Activated CD4-positive, alpha-beta T cell treated with anti-CD3 and anti-CD28 coated beads, Interleukin-2, amount 50 U/mL, for 16 hours (primary cell): ENCODE measurements at regions not wholly inside any gene's neighbourhood (a gene's known extent, or its start where the extent isn't known, plus 50 kb on each side); places are given as distances from the start of the nearest gene placed in this dataset.

Experiments used
- DNase-seq: peaks from one replicate; pipeline ENCODE4 v3.0.0-alpha.2; 2020

DNA sequence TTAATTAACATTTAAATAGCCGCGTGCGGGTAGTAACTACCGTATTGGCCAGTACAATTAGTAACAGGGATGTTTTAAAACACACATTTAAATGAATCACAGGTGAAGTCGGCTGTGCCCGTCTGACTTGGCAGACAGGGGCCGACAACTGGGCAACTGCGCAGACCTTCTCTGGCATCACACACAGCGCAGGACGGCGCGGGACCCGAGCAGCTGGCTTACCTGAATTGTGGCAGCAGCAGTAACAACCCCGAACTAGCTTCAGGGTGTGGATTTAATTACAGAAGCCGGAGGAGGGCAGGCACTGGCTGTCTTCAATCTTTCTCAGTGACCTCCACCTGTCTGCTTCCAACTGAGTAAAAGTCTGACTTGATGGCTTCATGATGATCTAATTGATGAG lies 91.7 kb downstream of the DACT2 start:
- no peak for DNase-seq

DNA sequence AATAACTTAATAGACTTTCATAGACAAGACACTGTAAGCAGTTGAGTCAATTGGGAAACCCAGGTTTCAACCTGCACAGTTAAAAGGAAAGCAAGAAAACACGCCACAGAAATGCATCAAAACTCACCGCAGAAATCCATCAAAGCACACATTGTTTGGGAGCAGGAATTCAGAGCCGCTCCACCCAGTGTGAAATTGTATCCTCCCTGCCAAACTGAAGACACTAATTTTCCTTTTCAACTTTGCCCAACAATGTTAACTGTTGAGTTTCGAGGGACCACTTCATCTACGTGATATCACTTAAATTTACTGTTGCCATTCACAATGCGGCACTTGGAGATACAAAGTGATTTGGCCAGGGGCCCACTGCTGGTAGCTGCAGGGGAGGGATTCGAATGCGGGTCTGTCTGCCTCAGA lies 92.7 kb downstream of the DACT2 start:
- no peak for DNase-seq

DNA sequence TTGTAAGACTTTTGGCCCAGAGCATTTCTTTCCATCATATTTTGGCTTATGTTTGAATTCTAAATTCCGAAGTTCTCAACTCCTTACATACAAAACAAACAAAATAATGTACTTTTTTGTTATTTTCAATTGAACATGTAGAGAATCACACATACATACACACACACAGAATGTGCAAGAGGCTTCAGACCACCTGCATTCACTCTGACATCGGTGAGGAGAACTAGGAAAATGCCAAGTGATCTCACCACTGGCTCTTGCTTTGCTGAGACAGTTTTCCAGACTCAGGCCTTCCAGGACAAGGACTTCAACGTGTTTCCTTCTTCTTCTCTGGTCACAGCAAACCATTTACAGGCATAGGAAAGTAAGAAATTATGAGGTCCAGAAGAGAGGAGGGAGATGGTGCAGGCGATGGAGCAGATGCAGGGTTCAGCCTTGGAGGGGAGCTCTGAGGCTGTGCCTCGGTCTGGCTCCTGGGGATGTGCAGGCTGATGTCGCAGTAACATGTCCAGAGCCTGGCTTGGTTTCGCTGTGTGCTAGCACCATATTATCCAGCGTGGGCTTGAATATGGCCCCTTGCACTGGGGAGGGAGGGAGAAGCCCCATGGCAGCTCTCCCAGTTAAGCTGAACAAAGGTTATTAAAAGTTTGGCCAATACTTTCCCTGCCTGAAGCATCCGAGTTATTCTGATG lies 93.4 kb downstream of the DACT2 start:
- no peak for DNase-seq

DNA sequence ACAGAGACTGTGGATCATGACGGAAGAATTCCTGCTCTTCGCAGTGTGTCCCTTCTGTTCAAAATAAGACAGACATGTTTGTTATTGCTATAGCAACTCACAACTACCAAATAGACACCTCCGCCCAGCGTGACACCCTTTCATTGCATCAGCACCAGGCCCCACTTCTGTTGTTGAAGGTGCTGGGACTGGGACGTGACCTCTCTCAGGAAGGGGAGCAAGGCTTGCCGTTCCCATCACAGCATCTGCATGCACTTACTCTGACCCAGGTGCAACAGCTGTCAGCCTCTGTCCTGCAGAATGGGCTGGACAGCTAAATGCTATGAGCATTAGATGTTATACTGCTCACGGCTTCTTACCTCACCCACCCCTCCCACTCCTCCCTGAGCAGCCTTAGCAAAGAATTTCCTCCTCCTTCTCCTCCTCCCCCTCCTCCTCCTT lies 94.1 kb downstream of the DACT2 start:
- DNase-seq = no peak

DNA sequence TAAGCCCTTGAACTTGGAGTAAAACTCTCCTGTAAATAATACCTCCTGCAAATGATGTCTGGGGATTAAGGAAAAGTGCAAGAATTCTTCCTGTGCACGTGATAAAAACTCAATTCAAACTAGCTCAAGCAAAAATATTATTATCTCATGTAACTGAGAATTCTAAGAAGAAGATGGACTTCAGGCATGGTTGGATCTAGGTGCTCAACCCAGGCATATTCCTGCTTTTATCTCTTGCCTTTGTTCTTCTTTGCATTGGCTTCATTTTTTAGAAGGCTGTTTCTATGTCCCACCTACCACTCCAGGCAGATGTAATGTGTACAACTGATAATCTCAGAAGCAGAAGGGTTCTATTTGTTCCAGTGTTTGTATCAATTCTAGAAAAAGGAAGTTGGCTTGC lies 95.8 kb downstream of the DACT2 start:
- DNase-seq = no peak

DNA sequence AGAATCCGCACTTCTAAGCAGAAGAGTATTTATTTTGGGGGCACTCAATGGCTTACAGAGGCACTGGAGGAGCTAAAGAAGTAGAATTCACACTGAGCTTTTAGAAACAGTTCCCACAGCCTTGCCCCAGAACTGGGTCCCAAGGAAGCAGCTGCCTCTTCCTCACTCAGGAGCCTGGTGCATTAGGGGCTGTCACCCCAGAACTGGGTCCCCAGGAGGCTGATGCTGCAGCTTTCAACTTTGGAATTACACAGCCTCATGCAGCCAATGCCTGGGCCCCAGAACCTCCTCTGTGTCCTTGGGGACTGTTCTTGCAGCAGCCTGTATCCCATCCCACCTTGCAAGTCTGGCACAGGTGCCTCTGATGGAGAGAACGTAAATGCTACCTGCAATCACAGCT lies 96.4 kb downstream of the DACT2 start:
- DNase-seq = no peak

DNA sequence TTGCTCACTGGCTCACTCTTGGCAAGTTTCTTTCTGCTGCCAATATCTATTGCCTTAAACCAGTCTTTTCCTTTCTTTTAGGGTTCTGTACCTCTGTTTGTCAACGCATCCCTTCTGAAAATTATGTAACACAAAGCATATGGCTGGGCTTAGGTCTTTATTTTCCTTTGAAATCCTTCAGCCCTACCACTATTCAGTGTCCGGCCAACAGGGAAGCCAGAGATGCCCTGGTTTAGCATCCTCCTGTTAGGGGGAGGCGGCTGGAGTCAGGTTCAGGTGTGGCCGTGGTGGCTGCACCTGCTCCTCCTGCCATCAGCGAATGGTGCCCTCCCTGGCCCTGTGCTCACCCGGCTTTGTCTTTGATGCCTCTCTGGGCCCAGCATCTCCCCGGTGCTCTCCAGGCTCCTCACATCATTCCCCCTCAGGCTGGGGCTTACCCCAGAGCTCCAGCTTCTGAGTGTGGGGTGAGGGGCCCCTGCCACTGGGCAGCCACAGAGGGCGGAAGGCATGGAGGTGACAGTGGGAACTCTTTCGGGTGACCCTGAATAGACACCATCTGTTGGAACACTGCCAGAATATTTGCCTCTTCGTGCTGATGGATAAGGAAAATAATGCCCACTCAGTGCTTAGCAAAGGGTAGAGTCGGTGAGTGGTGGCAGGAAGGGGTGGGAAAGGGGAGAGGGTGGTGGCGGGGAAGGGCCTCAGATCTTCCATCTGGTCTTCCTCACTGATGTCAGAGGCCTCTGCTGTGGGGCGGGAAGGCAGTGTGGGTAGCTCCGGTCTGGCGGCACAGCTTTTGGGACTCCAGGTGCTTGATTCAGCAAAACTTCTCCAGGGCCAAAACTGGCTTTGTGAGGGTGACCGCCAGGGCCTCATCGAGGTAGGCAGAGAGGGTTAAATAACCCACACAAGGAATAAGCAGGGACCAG lies 97.2 kb downstream of the DACT2 start:
- DNase-seq = no peak

DNA sequence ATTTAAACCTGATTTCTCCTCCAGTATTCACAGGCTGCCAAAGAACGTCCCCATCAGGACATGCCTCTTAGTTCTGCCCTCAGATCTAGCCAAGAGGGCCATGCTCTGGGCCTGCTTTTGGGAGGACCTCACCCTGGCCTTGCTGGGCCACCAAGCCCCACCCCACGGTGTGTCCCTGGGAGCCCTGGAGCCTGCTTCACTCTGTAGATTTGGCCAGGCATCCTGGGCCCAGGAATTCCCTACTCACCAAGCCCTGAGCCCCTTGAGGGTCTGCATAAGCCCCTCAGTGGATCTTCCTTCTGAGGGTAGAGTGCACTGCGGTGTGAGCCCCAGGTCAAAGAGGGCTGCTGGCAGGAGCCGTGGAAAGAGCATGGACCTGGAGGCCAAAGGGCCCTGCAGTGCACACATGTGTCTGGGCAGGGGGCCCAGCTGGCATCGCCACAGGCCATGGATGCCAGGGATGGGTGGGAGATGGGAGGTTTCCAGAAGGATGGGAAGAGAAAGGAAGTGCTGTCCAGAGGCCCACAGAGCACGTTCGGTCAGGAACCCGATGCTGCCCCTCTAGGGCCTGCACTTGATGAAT lies 98.0 kb downstream of the DACT2 start:
- DNase-seq = no peak

DNA sequence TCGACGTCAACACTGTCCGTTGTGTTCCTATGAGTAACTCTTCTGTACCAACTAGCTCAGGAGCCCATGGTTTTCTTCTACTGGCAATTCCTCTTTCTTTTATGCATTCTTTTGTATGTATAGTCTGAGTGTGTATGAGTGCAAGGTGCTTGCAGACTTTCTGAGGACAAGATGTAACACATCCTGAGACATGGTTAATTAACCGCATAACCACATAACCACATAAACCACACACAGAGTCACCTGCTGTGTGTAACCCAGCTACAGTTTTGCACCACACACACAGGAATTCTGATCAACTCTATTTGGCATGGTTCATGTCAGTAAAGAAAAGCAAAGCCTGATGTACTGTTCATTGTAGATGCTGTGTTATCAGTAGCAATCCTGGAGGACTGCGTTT lies 98.6 kb downstream of the DACT2 start:
- DNase-seq = peak; percentile 17

DNA sequence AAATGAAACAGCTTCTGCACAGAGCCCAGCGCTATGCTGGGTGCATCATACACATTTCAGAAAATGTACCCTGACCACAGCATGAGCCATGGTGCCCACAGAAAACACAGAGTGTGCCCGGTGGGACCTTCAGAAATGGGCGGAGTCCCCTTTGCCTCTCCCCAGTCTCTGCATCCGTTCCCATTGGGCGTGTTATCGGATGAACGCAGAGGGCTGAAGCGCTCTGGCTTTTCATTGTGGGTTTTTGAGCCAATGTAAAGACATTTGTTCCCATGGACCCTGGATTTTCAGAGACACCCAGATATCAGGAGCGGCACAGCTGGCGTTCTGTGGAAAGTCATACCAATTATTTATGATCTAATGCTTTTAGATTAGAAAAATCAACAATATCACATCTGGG lies 99.8 kb downstream of the DACT2 start:
- no peak for DNase-seq

DNA sequence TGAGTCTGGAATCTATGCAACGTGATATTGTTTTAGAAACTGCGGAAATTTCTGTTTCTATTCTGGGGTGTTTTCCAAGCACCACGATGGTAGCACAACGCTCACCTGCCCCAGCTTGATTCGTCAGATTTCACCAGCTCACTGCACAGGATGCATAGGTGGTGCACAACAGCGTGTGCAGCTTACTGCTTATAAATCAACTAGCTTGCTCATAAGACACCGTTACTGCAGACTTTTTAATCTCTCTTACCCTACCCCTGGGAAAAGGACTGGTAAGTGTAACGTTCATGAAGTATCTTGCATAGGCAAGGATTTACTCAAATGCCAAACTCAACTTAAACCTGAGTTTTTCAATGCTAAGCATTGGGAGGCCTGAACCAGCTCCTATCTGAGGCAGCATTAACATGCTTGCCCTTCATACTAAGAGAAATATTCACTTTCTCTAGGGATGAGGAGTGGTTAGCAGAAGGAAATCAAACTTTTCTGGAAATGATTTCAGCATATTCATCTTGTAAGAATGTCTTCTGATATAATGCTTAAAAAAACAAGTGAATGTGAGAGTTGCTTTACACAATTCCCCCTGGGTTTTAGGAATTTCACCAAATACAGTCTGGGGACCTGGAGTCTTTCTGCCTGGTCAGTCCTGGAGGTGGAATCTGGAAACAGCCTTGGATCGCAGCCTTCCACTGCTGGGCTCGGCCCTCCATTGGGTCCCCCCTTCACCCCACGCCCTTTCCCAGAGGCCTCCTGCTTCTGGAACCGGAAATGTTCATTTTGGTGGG lies 100.6 kb downstream of the DACT2 start:
- DNase-seq = no peak

DNA sequence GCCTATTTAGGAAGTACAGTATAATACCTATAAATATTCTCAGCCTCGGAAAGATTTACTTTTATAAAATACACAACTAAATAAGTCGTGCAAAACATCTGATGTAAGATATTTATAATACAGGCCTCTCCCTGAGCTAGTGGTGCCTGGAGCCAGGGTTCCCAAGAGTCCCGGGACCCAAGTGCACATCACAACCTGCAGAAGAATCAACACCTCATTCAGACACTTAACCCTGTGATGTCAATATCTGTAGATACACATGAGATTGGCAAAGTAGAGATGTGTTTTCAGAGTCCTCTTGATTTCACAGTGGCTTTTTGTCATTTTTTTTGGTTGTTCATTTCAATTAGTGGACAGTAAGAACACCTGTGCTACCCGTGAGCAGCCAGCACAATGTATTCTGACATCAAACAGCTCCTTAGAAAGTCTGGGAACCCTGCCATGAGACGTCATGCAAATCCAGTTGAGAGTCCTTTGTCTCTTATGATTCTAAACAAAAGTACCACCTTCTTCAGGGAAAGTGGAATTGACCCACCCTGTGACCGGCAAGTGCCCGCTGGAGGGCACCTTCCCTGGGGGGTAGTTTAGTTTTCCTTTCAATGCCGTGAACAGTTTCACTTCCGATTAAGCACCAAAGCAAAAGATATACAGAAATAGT lies 101.6 kb downstream of the DACT2 start:
- DNase-seq = no peak

DNA sequence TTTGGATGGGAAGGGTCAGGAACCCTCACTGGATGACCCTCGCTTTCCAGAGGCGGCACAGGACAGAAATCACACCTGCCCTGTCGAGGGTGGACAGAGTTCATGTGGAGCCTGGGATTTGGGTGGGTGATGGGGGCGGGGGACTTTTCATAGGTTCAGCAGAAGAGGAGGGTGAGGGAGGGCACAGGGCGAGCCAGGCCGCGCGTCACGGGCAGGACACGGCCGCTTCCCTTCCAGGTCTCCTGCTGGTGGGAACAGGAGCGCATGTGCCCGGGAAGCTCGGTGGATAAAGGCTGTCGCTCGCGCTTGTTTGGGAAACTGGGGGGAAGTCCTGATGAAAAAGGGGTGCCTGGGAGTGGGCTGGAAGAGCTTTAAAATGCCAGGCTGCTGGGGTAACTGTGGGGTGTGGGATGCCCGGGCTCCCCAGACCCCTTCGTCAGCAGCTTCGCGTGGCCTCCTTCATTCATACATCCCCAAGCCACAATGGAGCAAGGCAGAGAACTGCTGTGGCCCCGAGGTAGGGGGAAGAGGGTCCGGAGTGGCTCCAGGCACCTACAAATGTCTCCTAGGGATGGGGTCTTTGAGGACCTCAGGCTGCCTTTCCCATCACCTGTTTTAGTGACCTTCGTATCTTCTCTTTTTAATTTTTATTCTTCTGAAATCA lies 102.2 kb downstream of the DACT2 start:
- DNase-seq = no peak

DNA sequence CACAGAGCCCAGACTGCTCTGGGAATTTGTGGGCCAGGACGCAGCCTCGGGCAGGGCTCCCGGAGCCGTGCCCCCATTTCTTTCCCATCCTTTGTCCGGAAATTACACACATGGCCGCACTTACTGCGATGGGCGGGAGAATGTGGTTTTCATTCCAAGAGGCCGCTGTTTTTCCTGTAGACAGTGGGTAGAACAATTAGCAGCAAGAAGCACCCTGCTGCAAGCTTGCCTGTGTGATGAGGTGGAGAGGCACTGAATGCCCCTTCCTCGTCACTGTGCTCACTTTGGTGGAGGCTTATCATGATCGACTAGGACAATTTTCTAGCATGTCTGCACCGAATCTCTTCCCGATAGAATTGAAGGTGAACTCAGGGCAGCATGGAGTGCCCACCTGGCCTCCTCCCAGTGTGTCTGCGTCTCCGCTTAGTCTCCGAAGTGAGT lies 102.8 kb downstream of the DACT2 start:
- no peak for DNase-seq

DNA sequence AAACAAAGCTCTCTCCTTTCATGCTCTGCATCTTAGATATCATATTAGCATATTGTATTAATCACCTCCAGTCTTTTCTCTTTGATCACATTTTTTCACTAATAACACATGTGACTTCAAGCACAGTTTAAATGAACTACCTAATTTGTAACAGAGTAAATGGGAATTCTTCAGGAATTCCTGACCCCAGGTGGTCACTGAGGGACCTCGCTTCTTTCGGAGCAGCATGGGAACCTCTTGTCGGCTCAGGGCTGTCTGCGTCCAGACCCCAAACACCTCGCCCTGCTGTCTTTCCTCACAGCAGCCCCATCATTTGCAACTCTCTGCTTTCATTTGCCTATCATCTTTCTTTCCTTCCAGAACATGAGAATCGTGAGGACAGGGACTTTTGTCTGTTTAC lies 103.5 kb downstream of the DACT2 start:
- no peak for DNase-seq

DNA sequence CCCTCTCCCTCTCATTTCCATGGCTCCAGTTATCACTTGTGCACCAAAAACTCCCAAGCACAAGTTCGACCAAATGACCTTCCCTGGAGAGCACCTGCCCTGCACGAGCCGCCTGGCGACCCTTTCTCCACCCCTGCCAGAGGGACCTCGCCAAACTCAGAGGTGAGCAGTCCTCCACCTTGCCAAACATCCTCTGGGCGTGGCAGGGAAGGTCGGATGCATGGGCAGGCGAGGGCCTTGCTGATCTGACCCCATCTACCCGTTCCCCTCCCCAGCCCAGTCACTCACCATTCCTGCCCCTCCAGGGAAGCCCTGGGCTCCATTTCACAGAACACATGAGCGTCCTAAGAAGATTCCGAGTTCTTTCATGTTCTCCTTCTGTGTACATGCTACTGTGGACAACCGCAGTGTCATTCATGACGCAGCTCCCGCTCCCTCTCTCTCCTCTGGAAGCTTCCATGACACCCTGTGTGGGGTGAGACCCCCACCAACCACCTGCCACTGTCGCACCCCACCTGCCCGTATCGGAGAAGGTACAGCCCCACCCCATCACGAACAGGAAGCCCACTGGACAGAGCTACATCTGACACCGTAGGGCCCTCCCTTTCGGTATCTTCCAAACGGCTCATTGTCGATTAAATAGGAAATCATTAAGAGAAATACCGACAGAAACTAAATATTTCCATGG lies 104.3 kb downstream of the DACT2 start:
- no peak for DNase-seq

DNA sequence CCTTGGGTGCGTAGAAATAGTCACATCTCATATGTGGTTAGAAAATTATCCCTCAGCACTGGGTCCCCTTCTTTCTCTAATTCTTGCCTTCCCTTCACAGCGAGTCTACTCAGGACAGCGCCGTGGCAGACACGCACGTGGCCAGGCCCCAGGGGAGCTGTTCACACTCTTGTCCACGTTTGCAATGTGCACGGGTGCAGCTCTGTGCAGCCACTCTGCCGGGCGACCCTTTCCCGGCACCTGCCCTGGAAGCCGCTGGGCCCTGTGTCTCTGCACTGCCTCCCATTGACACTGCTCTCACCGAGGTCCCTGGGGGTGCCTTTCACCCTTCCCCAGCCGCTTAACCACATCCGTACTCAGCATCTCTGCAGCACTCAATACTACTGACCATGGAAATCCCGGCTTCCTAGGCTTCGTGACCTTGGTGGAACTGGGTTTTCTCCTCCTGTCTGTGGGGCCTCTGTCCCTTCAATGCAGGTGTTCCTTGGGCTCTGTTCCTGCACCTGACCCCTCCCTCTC lies 104.9 kb downstream of the DACT2 start:
- no peak for DNase-seq

DNA sequence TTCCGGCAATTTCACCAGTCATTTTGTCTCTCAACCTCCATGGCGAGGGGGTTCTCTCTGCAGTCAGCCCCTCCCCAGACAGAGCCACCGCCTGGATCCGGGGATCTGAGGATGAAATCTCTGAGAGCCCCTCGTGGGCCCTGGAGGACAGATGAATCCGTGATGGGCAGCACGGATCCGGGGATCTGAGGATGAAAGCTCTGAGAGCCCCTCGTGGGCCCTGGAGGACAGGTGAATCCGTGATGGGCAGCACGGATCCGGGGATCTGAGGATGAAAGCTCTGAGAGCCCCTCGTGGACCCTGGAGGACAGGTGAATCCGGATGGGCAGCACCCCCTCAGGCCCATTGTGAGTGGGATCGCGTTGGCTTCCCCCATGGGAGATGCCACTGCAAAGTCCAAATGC lies 106.5 kb downstream of the DACT2 start:
- no peak for DNase-seq

DNA sequence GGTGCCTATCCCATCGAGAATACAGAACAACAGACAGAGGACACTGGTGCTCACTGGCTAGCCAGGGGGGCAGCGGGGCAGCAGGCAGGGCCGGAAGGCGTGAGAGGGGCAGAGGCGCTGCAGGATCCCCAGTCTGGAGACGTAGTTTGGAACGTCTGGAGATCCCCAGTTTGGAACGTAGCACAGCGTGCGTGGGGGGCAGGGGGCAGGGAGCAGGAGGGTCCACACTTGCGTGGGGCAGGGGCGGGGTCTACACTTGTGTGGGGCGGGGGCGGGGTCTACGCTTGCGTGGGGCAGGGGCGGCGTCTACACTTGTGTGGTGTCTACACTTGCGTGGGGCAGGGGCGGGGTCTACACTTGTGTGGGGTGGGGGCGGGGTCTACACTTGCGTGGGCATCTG lies 107.2 kb downstream of the DACT2 start:
- no peak for DNase-seq

DNA sequence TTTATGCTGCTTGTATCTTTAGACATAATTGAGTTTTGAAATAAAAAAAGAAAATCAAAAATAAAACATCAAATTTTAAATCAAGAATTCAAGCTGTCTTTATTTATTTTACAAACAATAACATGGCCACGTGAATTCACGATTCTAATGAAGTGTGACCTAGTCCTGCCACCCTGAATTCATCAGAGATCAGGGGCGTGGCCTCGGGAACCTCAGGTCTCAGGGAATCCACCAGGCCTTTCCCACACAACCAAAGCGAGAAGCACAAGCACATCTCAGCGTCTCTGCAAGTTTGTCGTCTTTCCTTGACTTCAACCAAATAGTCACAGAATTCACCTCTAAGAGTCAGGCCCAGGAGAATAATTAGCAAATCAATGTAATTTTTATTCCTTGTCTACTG lies 107.9 kb downstream of the DACT2 start:
- DNase-seq = no peak
